GM18867 (cell line): ENCODE measurements at regions not wholly inside any gene's neighbourhood (a gene's known extent, or its start where the extent isn't known, plus 50 kb on each side); places are given as distances from the start of the nearest gene placed in this dataset.
"Not testable (repeated sequence)": the region's sequence is repeated elsewhere in the genome, so short reads cannot be mapped to it uniquely, and the experiment has no call there.

ENCODE experiments used
- ATAC-seq: cut with Tn5 transposase; IDR thresholded peaks from one replicate; pipeline ENCODE4 v1.9.1; 2021; ENCODE audit warnings: mild to moderate bottlenecking, moderate library complexity; ENCODE audit not compliant: unreplicated experiment

- ATAC-seq, result no peak
Observed at GRCh38 chr11:41675205-41675604, 215.8 kb upstream of the LRRC4C start.

DNA sequence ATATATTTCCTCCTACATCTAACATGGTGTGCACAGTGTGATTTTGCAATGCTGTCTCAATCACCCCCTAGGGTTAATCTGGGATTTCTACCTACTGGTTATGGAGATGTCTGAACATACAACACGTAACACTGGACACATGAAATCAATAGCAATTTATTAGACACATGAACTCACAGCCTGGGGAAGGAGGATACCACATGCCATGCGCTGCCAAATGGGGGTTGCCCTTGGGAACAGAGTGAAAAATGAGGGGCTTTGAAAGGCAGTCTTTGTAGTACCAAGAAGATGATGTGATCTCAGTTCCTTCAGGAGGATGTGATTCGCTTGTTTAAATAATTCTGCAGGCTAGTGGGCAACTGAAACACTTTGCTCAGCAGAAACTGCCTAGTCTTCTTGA, 253.6 kb upstream of the LRRC4C start:
- no peak for ATAC-seq

GRCh38 chr11:41714101-41714500, 254.6 kb upstream of the LRRC4C start:
- no peak for ATAC-seq

DNA sequence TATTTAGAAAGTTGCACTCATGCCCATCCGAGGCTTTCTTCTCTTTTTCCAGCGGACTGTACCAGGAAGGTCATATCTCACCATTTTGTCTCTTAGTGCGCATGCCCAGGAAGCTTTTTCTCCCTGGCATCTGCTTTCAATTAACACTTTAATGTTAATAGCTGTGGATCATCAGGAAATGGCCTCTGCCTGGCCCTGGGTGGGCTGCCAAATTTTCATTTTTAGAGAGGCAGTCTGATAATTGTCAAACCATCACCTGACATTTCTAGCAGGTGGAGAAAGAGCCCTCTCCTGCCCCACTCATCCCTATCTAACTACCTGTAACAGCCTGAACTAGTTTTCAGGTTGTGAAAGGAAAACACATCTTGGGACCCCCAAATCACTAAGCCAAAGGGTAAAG, 257.4 kb upstream of the LRRC4C start:
- no peak for ATAC-seq

DNA sequence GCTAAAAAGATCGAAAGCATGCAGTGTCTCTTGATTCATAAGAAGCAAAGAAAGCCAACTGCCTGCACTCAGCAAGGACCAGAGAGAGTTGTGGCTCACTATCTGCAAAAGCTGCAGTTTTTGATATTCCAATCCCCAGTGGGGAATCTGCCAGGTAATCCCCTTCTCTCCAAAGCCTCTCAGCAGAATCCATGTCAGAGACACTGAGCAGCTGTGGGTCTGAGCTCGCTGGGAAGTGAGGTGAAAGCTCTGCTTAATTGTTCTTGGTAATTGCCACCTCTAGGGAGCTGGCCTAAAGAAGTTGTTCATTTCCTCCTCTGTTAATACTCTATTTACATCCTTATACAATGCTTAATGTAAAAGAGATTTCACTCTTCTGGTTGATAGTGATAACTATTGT, 261.3 kb upstream of the LRRC4C start:
- ATAC-seq, result no peak

GRCh38 chr11:41728161-41728560, 268.7 kb upstream of the LRRC4C start:
- ATAC-seq, result not testable (repeated sequence)

GRCh38 chr11:41775296-41775695, 315.8 kb upstream of the LRRC4C start:
- no peak for ATAC-seq

DNA sequence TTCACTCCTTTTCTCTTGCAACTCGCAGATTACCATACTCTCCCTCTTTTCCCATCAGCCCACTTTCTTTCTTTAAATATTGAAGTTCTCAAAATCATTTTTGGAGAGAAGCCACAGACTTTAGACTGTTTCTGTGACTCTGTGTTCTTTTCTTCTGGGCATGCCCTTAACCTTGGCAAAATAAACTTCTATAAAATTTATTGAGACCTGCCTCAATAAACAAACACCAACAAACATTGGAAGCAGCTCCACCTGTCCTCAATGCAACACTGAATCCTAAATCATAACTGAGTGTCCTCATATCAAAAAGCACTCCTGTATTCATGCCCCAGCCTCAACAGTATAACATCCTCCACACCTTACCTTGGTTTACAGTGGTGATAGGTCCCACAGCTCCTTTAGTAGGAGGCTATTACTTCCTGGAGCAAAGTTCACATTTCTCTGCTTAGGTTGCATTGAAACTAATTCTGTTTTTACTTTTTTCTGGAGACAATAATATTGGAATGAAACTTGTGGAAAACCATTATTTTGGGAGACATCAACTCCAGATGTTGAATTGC, 320.0 kb upstream of the LRRC4C start:
- ATAC-seq, result no peak

DNA sequence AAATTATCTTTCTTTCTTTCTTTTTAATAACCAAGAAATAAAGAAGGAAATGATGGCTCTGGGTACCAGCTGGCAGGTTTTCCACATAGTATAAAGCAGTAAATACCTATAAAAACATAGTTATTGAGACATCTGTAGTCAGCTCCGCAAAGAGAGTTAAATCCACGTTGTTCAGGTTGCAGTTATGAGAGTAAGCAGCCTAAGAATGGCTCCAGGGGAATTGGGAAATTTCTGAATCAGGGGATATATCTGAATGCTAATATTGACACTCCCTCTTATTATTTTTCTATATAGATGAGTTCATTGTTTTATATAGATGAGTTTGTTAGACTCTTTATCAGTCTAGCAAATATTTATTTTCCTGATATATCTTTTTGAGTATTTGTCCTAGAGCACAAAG, 322.0 kb upstream of the LRRC4C start:
- no peak for ATAC-seq

- ATAC-seq, result no peak
Observed at GRCh38 chr11:41784513-41785335, 325.3 kb upstream of the LRRC4C start.

DNA sequence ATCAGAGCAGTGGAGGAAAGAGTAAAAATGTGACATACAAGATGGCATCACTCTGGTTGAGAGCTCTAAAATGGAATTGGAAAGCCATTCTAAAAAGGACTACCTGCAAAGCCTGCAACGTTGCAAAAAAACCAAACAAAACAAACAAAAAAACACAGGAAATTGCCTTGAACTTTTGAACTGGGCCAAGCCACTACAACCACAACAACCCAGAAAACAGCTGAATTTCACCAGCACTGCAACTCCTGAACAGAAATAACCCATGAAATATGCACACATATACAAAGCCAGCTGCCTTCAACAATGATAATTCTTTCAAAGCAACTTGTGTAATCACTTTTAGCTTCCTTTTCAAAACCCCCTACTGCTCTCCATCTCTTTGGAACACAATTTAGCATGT, 326.6 kb upstream of the LRRC4C start:
- ATAC-seq, result no peak

DNA sequence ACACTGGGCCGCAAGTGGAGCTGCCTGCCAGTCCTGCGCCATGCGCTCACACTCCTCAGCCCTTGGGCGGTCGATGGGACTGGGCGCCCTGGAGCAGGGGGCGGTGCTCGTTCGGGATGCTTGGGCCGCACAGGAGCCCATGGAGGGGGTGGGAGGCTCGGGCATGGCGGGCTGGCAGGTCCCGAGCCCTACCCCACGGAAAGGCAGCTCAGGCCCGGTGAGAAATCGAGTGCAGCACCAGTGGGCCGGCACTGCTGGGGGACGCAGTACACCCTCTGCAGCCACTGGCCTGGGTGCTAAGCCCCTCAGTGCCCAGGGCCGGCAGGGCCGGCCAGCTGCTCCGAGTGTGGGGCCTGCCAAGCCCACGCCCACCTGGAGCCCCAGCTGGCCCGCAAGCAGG, 328.7 kb upstream of the LRRC4C start:
- ATAC-seq, result no peak

DNA sequence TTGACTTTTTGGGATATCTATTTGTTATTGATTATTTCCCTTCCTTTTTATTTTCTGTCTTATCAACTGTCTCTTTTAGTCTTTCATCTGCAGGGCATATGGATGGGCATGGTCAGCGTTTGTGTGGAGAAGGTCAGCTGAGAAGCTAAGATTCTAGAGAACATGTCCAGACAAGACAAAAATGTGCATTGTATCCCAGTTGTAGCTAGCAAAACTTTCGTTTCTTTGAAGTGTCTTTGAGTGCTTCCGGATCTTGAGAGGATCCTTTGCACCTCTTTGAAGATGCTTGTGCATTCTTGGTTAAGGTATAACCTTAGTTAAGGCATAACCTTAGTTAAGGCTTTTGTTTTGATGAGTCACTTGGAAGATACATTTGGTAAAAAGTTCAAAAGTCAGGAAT, 329.9 kb upstream of the LRRC4C start:
- ATAC-seq, result no peak

GRCh38 chr11:41795004-41795403, 335.6 kb upstream of the LRRC4C start:
- no peak for ATAC-seq

DNA sequence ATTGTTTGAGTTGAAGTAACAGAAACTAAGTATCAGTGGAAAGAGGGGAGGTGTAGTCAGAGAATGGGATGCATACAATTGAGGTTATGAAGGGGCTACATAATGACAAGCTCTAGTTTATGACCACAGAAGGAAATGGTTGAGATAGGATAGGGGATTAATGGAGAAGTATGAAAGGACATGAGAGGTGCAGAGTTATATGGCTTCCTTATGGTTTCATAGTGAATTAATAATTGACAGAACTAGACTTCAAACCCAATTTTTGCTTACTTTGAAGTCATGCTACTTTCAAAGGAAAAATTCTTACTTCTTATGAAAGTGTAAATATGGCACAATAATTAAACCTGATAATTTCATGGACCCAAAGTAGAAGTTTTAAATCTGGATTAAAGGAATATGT, 340.3 kb upstream of the LRRC4C start:
- ATAC-seq, result no peak

- ATAC-seq, result no peak
Observed at GRCh38 chr11:41803895-41804294, 344.4 kb upstream of the LRRC4C start.

- no peak for ATAC-seq
Observed at GRCh38 chr11:41816396-41816795, 356.9 kb upstream of the LRRC4C start.

DNA sequence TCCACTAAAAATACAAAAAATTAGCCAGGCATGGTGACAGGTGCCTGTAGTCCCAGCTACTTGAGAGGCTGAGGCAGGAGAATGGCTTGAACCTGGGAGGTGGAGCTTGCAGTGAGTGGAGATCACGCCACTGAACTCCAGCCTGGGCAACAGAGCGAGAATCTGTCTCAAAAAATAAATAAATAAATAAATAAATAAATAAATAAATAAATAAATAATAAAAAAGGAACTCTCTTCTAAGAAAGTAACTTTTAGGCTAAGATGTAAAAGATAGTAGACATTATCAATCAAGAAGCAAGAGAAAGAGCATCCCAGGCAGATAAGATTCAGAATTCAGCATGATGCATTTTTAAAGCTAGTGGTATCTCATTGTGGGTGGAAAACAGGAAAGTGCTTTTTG, 364.8 kb upstream of the LRRC4C start:
- not testable (repeated sequence) for ATAC-seq

GRCh38 chr11:41826085-41826484, 366.6 kb upstream of the LRRC4C start:
- no peak for ATAC-seq

GRCh38 chr11:41836431-41836830, 377.0 kb upstream of the LRRC4C start:
- ATAC-seq, result no peak

DNA sequence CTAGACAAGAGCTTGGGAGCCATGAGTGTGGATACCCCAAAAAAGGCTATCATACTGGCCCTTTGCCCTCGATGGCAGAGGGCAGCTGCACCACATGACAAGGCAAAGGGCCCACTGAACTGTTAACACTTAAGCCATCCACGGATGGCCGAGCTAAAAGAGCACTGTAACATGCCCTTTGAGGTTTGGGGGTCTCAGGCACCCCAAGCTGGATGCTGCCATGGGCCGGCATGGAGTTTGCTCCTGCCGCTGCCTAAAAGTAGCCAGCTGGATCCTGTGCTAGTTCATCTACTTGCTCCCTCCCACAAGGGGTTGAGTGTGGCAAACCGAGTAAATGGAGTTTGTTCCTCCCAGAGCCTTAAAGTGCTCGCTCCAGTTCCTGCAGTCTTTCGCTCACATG, 383.2 kb upstream of the LRRC4C start:
- no peak for ATAC-seq

GRCh38 chr11:41845066-41845465, 385.6 kb upstream of the LRRC4C start:
- ATAC-seq, result no peak

DNA sequence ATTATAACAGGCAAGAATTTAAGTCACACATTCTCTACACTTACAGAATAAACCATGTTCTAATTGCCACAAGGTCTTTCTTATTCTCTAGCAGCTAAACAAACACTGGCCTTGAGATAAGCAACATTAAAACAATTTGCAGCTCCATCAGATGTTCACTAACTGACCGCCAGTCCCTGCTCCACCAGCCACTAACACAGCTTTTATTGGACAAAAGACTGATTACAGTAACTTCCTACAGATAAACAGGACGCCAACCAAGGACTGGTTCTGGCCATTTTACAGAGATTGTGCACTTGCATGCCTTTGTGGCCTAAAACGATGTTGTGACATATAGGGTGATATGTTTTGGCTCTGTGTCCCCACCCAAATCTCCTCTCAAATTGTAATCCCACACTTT, 388.9 kb upstream of the LRRC4C start:
- ATAC-seq, result no peak
